ENCODE measurements at regions not wholly inside any gene's neighbourhood (a gene's known extent, or its start where the extent isn't known, plus 50 kb on each side); places are given as distances from the start of the nearest gene placed in this dataset.
"Not testable (repeated sequence)": the region's sequence is repeated elsewhere in the genome, so short reads cannot be mapped to it uniquely, and the experiment has no call there.

DNA sequence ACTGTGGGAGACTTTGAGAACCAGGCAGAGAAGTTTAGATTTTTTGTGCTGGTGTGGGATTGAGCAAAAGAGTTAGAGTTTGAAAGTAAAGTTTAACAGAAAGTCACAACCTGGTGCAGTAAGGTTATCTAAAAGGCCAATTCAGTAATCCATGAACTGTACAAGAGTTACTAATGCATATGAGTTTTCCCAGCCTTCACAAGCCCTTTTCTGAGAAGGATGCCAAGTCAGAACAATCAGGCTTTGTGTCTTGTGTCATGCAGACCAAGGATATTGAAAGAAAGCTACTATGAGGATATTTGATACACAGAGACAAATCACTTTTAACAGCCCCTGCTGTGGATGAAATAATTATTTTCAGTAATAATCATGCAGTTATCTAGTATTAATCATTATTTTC is 68.8 kb upstream of the MYO3A start:
- DNase-seq (ENCODE audit: low read depth): no peak

DNA sequence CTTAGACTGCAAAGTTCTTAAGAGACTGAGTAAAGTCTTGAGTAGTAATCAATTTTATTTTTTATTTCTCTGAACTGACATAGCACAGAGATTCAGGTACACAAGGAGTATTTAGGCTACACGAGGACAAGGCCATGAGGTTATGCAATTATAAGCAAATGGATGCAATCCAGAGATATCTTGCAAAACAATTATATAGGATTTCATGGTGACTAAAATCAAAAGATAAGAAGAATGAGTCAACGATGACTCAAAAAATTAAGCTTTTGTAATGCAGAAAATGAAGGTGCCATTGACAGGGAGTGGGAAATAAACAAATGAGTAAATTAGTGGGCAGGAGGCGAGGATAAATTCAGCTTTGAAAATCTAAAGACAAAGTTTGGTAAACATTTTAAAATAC is 66.7 kb upstream of the MYO3A start:
- peak; percentile 16 for DNase-seq (ENCODE audit: low read depth)

DNA sequence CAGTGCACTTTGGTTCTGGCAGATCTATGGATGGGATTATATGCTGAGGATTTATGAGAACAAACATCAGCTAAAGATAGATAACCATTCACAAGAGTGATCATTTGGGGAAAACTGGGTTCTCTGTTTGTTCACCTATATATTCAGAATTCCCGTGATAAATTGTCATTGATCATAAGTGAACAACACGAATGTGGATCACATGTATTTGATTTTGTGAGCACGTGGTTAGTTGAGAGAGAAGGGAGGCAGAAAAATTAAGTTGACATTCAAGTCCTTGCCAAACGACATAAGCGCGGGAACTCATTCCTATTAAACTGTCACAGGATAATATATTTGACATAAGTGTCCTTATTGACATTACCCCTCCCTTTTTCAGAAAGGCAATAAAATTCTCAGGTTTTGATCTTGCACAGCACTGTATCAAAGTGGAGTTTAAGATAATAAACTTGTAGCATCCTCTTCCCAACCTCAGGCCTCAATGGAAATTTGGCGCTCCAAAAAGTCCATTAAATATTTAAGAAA is 64.9 kb upstream of the MYO3A start:
- no peak for DNase-seq (ENCODE audit: low read depth)

DNA sequence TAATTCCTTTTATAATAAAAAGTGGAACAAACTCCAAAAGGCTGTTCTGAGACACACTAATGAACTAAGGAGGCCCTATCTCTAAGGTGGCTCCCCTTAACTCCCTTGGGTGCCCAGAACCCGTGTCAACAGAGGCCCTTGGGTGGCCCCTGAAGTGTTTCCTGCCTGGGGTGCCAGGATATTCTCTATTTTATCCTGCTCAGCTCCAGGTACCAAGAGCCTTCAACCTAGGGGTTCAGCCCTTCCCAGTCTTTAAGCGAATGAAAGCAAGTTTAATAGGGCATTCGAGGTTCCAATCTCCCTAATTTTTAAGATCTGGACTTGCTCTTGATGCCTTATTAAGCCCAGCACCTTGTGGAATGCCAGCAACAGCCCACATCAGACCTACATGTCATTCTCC is 64.4 kb upstream of the MYO3A start:
- no peak for DNase-seq (ENCODE audit: low read depth)

DNA sequence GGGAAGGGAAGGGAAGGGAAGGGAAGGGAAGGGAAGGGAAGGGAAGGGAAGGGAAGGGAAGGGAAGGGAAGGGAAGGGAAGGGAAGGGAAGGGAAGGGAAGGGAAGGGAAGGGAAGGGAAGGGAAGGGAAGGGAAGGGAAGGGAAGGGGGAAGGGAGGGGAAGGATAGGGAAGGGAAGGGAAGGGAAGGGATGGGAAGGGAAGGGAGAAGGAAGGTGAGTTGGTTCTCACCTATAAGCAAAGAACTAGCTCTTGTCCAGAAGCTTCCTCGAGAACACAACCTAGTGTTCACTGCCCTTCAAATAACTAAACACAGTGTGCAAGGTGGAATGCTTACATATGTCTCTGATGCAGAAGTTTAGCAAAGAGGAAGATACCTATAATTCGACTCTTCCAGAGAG is 59.6 kb upstream of the MYO3A start:
- DNase-seq (ENCODE audit: low read depth): not testable (repeated sequence)

DNA sequence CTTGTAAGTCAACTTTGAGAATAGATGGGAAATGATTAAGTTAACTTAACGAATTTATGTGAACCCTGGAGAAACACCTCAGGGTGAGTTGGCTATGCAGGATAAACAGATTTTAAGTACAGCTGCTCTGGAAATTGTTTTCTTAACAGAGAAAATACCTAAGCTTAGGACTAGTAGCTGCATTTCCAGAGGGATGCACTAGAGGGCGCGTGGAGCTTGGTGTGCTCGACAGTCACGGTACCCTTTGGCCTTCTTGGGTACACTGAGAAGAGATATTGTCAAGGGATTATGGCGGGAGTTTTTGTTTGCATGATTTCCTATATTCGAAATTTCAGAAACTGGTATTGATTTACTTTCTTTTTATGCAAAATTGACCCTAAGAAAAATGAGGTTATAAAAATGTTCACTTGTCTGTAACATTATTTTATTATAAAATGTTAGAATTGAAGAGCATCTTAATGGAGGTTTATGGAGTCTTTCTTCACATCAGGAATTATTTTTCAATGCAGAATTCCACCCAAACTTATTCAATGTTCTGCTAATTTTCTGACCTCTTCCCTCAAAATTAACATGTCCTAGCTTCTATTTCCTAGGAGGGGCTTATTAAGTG is 58.4 kb upstream of the MYO3A start:
- DNase-seq (ENCODE audit: low read depth): peak; percentile 63

DNA sequence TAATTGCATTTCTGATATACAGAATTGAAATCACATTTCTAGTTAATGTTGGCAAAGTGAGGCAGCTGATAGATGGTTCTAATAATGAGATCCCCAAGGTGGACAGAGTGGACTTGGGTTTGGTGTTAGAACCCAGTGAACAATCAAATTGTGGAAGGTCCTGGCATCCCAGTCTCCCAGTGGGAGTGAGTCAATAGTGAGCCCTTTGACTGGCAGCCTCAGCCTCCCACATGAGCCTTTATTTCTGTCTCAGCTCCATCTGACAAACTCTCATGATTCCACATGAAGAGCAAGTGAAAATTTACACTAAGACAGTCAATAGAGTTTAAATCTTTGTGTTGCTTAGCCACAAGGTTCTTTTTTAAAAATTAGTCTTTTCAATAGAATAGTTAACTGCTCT is 56.7 kb upstream of the MYO3A start:
- DNase-seq (ENCODE audit: low read depth): no peak

Measured in RPMI7951 (cell line).